Endothelial cell of umbilical vein (primary cell): ENCODE measurements at regions not wholly inside any gene's neighbourhood (a gene's known extent, or its start where the extent isn't known, plus 50 kb on each side); places are given as distances from the start of the nearest gene placed in this dataset.

Experiments
- BruUV-seq: library from RNA; stranded (reverse); fragments of 400-500 nt; replicated peaks from 2 replicates; lab custom pipeline; 2021; lab: Mats Ljungman, UMichigan
- CTCF ChIA-PET: fragments of 300-600, 350-600 bp; sonication (Branson Sonifier 250); formaldehyde crosslinking; loops from one replicate; lab custom pipeline; 2021; ENCODE audit warnings: antibody characterized with exemption, inconsistent platforms; lab: Charles Lee
- POLR2A ChIA-PET: fragments of 300-600, 350-600 bp; sonication (Branson Sonifier 250); formaldehyde crosslinking; loops from one replicate; lab custom pipeline; 2021; ENCODE audit warnings: antibody characterized with exemption, inconsistent platforms; lab: Charles Lee
- DNase-seq: peaks from one replicate; pipeline ENCODE4 v3.0.0-alpha.2; 2011; ENCODE audit warnings: low read depth, low spot score
- FAIRE-seq: peaks from 2 replicates; lab custom pipeline; 2011; peaks lifted over from hg19 to GRCh38; lab: Jason Lieb, UNC
- H2AFZ ChIP-seq: 2 replicates; pipeline ENCODE4 v1.6.0; 2012; ENCODE audit warnings: low read depth, low read length, control low read depth, inconsistent platforms
- H3K27ac ChIP-seq: 2 replicates; pipeline ENCODE4 v1.5.1; 2011; ENCODE audit warnings: low read depth, mild to moderate bottlenecking, control low read depth, low read length, moderate library complexity; ENCODE audit not compliant: insufficient read depth
- H3K27me3 ChIP-seq, 2 experiments: 2 replicates each; pipeline versions ENCODE4 v1.6.0 to v1.6.1; 2011; ENCODE audit warnings: low read length in 2 of 2, mixed read lengths in 1 of 2; ENCODE audit not compliant: control insufficient read depth in 2 of 2, insufficient read depth in 2 of 2
- H3K36me3 ChIP-seq, 2 experiments: 2 replicates in 1 of 2; 3 replicates in 1 of 2; pipeline ENCODE4 v1.5.1; 2011; ENCODE audit warnings: low read length in 2 of 2, mild to moderate bottlenecking in 1 of 2, moderate library complexity in 1 of 2; ENCODE audit not compliant: control insufficient read depth in 2 of 2, insufficient read depth in 2 of 2; ENCODE audit errors: extremely low read depth in 1 of 2
- H3K4me1 ChIP-seq: 3 replicates; pipeline ENCODE4 v1.5.1; 2011; ENCODE audit warnings: mild to moderate bottlenecking, low read length; ENCODE audit not compliant: control insufficient read depth, insufficient read depth; ENCODE audit errors: extremely low read depth
- H3K4me2 ChIP-seq: 2 replicates; pipeline ENCODE4 v1.6.1; 2011; ENCODE audit warnings: low read length, control low read depth, mixed read lengths; ENCODE audit not compliant: insufficient read depth
- H3K4me3 ChIP-seq, 3 experiments: fragments of 200-600 bp in 1 of 3; sonication (generic), shearing (Covaris generic) in 1 of 3; replicated peaks in 1 of 3; 2 replicates each; pipeline ENCODE4 v1.5.1; 2011 to 2016; ENCODE audit warnings: control low read depth in 3 of 3, low read length in 3 of 3, mild to moderate bottlenecking in 2 of 3, inconsistent platforms in 1 of 3, low read depth in 1 of 3, moderate library complexity in 1 of 3; ENCODE audit not compliant: insufficient read depth in 1 of 3
- H3K79me2 ChIP-seq: 2 replicates; pipeline ENCODE4 v1.6.0; 2012; ENCODE audit warnings: low read length, inconsistent platforms; ENCODE audit not compliant: control insufficient read depth, insufficient read depth
- H3K9ac ChIP-seq: replicated peaks from 2 replicates; pipeline ENCODE3; 2011; ENCODE audit warnings: low read length, control low read depth; ENCODE audit not compliant: insufficient read depth; ENCODE audit errors: extremely low read depth
- H3K9me1 ChIP-seq: replicated peaks from 3 replicates; pipeline ENCODE4 v1.6.0; 2011; ENCODE audit warnings: mild to moderate bottlenecking, low read length; ENCODE audit not compliant: control insufficient read depth, insufficient read depth; ENCODE audit errors: extremely low read depth
- H3K9me3 ChIP-seq: replicated peaks from 2 replicates; pipeline ENCODE4 v1.5.1; 2012; ENCODE audit warnings: low read length, inconsistent platforms; ENCODE audit not compliant: control insufficient read depth, insufficient read depth
- H4K20me1 ChIP-seq: replicated peaks from 2 replicates; pipeline ENCODE3; 2011; ENCODE audit warnings: mild to moderate bottlenecking, low read length; ENCODE audit not compliant: control insufficient read depth, insufficient read depth; ENCODE audit errors: extremely low read depth
- EZH2 ChIP-seq: IDR thresholded peaks from 2 replicates; pipeline ENCODE4 v1.6.1; 2012; ENCODE audit warnings: borderline replicate concordance, low read depth, mild to moderate bottlenecking, moderate library complexity, low read length, inconsistent platforms; ENCODE audit not compliant: severe bottlenecking
- FOS ChIP-seq: IDR thresholded peaks from 2 replicates; pipeline ENCODE4 v1.6.1; 2011; ENCODE audit warnings: mild to moderate bottlenecking, low read length, moderate library complexity, borderline replicate concordance; ENCODE audit not compliant: insufficient read depth
- GATA2 ChIP-seq: IDR thresholded peaks from 2 replicates; pipeline ENCODE4 v1.7.0; 2011; ENCODE audit warnings: low read depth, mild to moderate bottlenecking, moderate library complexity, mixed read lengths, low read length; ENCODE audit not compliant: insufficient read length, insufficient read depth
- JUN ChIP-seq: IDR thresholded peaks from 2 replicates; pipeline ENCODE4 v1.6.1; 2011; ENCODE audit warnings: borderline replicate concordance, low read depth; ENCODE audit not compliant: insufficient read length, insufficient read depth
- MYC ChIP-seq: IDR thresholded peaks from one replicate; pipeline ENCODE4 v1.6.1; 2011; ENCODE audit warnings: mild to moderate bottlenecking, low read depth, low read length
- POLR2A ChIP-seq: IDR thresholded peaks from 2 replicates; pipeline ENCODE4 v1.6.1; 2012; ENCODE audit warnings: low read depth, mild to moderate bottlenecking, control low read depth, low read length
- POLR2AphosphoS5 ChIP-seq: IDR thresholded peaks from 2 replicates; pipeline ENCODE4 v1.6.1; 2012; ENCODE audit warnings: low read depth, mild to moderate bottlenecking, control low read depth, low read length, moderate library complexity; ENCODE audit not compliant: insufficient read depth
- dilution Hi-C: fragments of 300-500 bp; cut with MboI; formaldehyde crosslinking; loops from one replicate; pipeline ENCODE4 v1.15.0; 2019; ENCODE audit warnings: low sequenced_read_pairs; ENCODE audit not compliant: extremely low pct_ligation_motif_present
- intact Hi-C: fragments of 100-400 bp; cut with micrococcal nuclease; formaldehyde crosslinking; loops from one replicate; pipeline ENCODE4 v1.10.0; 2022
- TF ChIP-seq, protein P1 (sequence below), 2 donors: IDR thresholded peaks; 1 replicate in 1 of 2; 2 replicates in 1 of 2; pipeline ENCODE4 v1.5.1; 2011; ENCODE audit warnings: low read length in 2 of 2, mild to moderate bottlenecking in 2 of 2, moderate library complexity in 2 of 2, control low read depth in 1 of 2, inconsistent platforms in 1 of 2, low read depth in 1 of 2; ENCODE audit not compliant: insufficient read depth in 1 of 2; ENCODE audit errors: extremely low read depth in 1 of 2
- TF ChIP-seq, protein P2 (sequence below): IDR thresholded peaks from 2 replicates; pipeline ENCODE4 v1.6.1; 2011; ENCODE audit not compliant: insufficient read depth, insufficient read length

DNA sequence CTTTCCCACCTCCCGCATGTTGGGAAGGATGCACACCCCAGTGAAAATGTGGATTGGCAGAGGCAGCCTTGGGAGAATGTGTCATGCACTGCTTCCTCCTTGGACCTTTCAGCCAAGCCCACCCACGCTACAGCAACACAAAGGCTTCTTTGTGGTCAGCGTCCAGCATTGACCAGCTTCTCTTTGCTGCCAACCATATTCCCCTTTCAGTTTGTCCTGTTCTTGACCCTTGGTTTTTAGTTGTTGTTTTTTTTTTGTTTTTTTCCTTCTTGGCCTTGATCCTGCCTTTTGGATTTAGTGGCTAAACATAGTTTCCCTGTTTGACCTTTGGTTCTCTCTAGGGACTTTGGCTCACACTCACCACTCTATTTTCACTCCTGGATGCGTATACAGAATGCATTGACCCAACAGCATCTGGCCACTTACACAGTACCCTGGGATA is 573.6 kb downstream of the INSC start:
- intact Hi-C loops, result no loop called here

More for the DNA sequence above, 573.6 kb downstream of the INSC start:
- dilution Hi-C loops, result no loop called here
- Histone ChIP-seq H3K79me2 (no peaks in the 10 kb centered on the region), H2AFZ (no peak overlapping the region), H3K4me2 (no peak overlapping the region), H3K9me1 (no peaks in the 10 kb centered on the region), H4K20me1 (no peaks in the 10 kb centered on the region), H3K4me1 (no peaks in the 10 kb centered on the region), H3K27ac (no peak overlapping the region), H3K4me3 (no peak overlapping the region), H3K9me3 (no peaks in the 10 kb centered on the region), H3K27me3 (no peaks in the 10 kb centered on the region), H3K36me3 (no peaks in the 10 kb centered on the region), H3K9ac (no peak overlapping the region)
- FAIRE-seq, result no peak
- ChIA-PET POLR2A (no interaction called here), CTCF (no interaction called here)
- no peak for DNase-seq
- no peak for TF ChIP-seq GATA2
- TF ChIP-seq EZH2, result no peak
- no peak for TF ChIP-seq POLR2AphosphoS5
- TF ChIP-seq POLR2A, result no peak
- TF ChIP-seq MYC, result no peak
- no peak for TF ChIP-seq FOS
- TF ChIP-seq, protein P1, sequence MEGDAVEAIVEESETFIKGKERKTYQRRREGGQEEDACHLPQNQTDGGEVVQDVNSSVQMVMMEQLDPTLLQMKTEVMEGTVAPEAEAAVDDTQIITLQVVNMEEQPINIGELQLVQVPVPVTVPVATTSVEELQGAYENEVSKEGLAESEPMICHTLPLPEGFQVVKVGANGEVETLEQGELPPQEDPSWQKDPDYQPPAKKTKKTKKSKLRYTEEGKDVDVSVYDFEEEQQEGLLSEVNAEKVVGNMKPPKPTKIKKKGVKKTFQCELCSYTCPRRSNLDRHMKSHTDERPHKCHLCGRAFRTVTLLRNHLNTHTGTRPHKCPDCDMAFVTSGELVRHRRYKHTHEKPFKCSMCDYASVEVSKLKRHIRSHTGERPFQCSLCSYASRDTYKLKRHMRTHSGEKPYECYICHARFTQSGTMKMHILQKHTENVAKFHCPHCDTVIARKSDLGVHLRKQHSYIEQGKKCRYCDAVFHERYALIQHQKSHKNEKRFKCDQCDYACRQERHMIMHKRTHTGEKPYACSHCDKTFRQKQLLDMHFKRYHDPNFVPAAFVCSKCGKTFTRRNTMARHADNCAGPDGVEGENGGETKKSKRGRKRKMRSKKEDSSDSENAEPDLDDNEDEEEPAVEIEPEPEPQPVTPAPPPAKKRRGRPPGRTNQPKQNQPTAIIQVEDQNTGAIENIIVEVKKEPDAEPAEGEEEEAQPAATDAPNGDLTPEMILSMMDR (IDR thresholded peaks at IDR 0.05; ENCODE audit: extremely low read depth in 1 of 2, insufficient read depth in 1 of 2, low read depth in 1 of 2, low read length in 2 of 2), result no peak
- TF ChIP-seq, protein P2, sequence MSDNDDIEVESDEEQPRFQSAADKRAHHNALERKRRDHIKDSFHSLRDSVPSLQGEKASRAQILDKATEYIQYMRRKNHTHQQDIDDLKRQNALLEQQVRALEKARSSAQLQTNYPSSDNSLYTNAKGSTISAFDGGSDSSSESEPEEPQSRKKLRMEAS, result no peak
- TF ChIP-seq JUN, result no peak
- BruUV-seq, result no TSS peak
